ENCODE measurements at regions not wholly inside any gene's neighbourhood (a gene's known extent, or its start where the extent isn't known, plus 50 kb on each side); places are given as distances from the start of the nearest gene placed in this dataset.

- no peak for DNase-seq (ENCODE audit: low spot score in 2 of 2)
- H3K4me3 ChIP-seq (ENCODE audit: low read depth, poor library complexity, severe bottlenecking): no peak overlapping the region
- no peak for TF ChIP-seq POLR2A (IDR thresholded peaks at IDR 0.05)
- no peak for TF ChIP-seq CTCF (IDR thresholded peaks at IDR 0.05)
- intact Hi-C loops (cut with DNase I; ENCODE audit: low total_unique reads): no loop called here
Measured at GRCh38 chr17:71655542-71655941, 465.3 kb upstream of the SOX9 start.

- TF ChIP-seq CTCF (IDR thresholded peaks at IDR 0.05) (no peak), POLR2A (IDR thresholded peaks at IDR 0.05) (no peak)
- WGBS, 2 donors: 67 to 70% methylated on average over 6 of the region's 6 CpGs
- intact Hi-C loops (cut with DNase I; ENCODE audit: low total_unique reads): no loop called here
- H3K4me3 ChIP-seq (ENCODE audit: low read depth, poor library complexity, severe bottlenecking): no peak overlapping the region
- no peak for DNase-seq (ENCODE audit: low spot score in 2 of 2)
Measured at GRCh38 chr17:71656964-71657858, 463.6 kb upstream of the SOX9 start.

GRCh38 chr17:71658996-71659395, 461.8 kb upstream of the SOX9 start:
- no peak overlapping the region for H3K4me3 ChIP-seq (ENCODE audit: low read depth, poor library complexity, severe bottlenecking)
- TF ChIP-seq POLR2A (IDR thresholded peaks at IDR 0.05) (no peak), CTCF (IDR thresholded peaks at IDR 0.05) (no peak)
- no peak for DNase-seq (ENCODE audit: low spot score in 2 of 2)
- 85 to 92% methylated on average over 9 of the region's 9 CpGs for WGBS, 2 donors
- intact Hi-C loops (cut with DNase I; ENCODE audit: low total_unique reads): no loop called here

GRCh38 chr17:71664861-71665260, 456.0 kb upstream of the SOX9 start:
- no peak overlapping the region for H3K4me3 ChIP-seq (ENCODE audit: low read depth, poor library complexity, severe bottlenecking)
- TF ChIP-seq CTCF (IDR thresholded peaks at IDR 0.05): no peak
- no peak for TF ChIP-seq POLR2A (IDR thresholded peaks at IDR 0.05)
- DNase-seq (ENCODE audit: low spot score in 2 of 2): no peak
- intact Hi-C loops (cut with DNase I; ENCODE audit: low total_unique reads): no loop called here

- TF ChIP-seq CTCF (IDR thresholded peaks at IDR 0.05) (no peak), POLR2A (IDR thresholded peaks at IDR 0.05) (no peak)
- H3K4me3 ChIP-seq (ENCODE audit: low read depth, poor library complexity, severe bottlenecking): no peak overlapping the region
- intact Hi-C loops (cut with DNase I; ENCODE audit: low total_unique reads): no loop called here
- WGBS, 2 donors: 73 to 80% methylated on average over 2 of the region's 2 CpGs
- DNase-seq (ENCODE audit: low spot score in 2 of 2): no peak
Measured at GRCh38 chr17:71666047-71666446, 454.8 kb upstream of the SOX9 start.

GRCh38 chr17:71667661-71668060, 453.2 kb upstream of the SOX9 start:
- no peak overlapping the region for H3K4me3 ChIP-seq (ENCODE audit: low read depth, poor library complexity, severe bottlenecking)
- 42 to 50% methylated on average over 1 of the region's 1 CpG for WGBS, 2 donors
- TF ChIP-seq CTCF (IDR thresholded peaks at IDR 0.05) (no peak), POLR2A (IDR thresholded peaks at IDR 0.05) (no peak)
- no peak for DNase-seq (ENCODE audit: low spot score in 2 of 2)
- intact Hi-C loops (cut with DNase I; ENCODE audit: low total_unique reads): no loop called here
